ENCODE measurements at regions not wholly inside any gene's neighbourhood (a gene's known extent, or its start where the extent isn't known, plus 50 kb on each side); places are given as distances from the start of the nearest gene placed in this dataset.
A peak's percentile ranks its signal among the peaks of the same experiment; 100 is the strongest.
"Not testable (repeated sequence)": the region's sequence is repeated elsewhere in the genome, so short reads cannot be mapped to it uniquely, and the experiment has no call there.

GRCh38 chrX:102784550-102784949 lies 64.0 kb downstream of the GPRASP3 start:
- DNase-seq (ENCODE audit: low spot score) = no peak

- DNase-seq (ENCODE audit: low spot score) = no peak
These were observed 66.7 kb downstream of the GPRASP3 start for GRCh38 chrX:102787283-102787682.

GRCh38 chrX:102808336-102808735 lies 87.8 kb downstream of the GPRASP3 start:
- no peak for DNase-seq (ENCODE audit: low spot score)

GRCh38 chrX:102818269-102818668 lies 97.7 kb downstream of the GPRASP3 start:
- DNase-seq (ENCODE audit: low spot score) = not testable (repeated sequence)

GRCh38 chrX:102832661-102833060 lies 104.4 kb upstream of the RAB40AL start:
- DNase-seq (ENCODE audit: low spot score) = peak; percentile 29

GRCh38 chrX:102833136-102833535 lies 103.9 kb upstream of the RAB40AL start:
- DNase-seq (ENCODE audit: low spot score) = peak; percentile 1

GRCh38 chrX:102835504-102836146 lies 101.4 kb upstream of the RAB40AL start:
- no peak for DNase-seq (ENCODE audit: low spot score)

- no peak for DNase-seq (ENCODE audit: low spot score)
These were observed 99.2 kb upstream of the RAB40AL start for GRCh38 chrX:102837847-102838246.

- DNase-seq (ENCODE audit: low spot score) = peak; percentile 1
These were observed 96.0 kb upstream of the RAB40AL start for GRCh38 chrX:102840871-102841705.

- no peak for DNase-seq (ENCODE audit: low spot score)
These were observed 95.4 kb upstream of the RAB40AL start for GRCh38 chrX:102841706-102842003.

GRCh38 chrX:102845020-102845419 lies 92.1 kb upstream of the RAB40AL start:
- DNase-seq (ENCODE audit: low spot score) = no peak

GRCh38 chrX:102846544-102847236 lies 90.4 kb upstream of the RAB40AL start:
- DNase-seq (ENCODE audit: low spot score) = no peak

- DNase-seq (ENCODE audit: low spot score) = no peak
These were observed 89.7 kb upstream of the RAB40AL start for GRCh38 chrX:102847362-102847761.

- DNase-seq (ENCODE audit: low spot score) = no peak
These were observed 87.7 kb upstream of the RAB40AL start for GRCh38 chrX:102849396-102849795.

- DNase-seq (ENCODE audit: low spot score) = not testable (repeated sequence)
These were observed 78.1 kb upstream of the RAB40AL start for GRCh38 chrX:102858826-102859549.

GRCh38 chrX:102859550-102859871 lies 77.6 kb upstream of the RAB40AL start:
- DNase-seq (ENCODE audit: low spot score) = no peak

GRCh38 chrX:102860235-102860634 lies 76.8 kb upstream of the RAB40AL start:
- no peak for DNase-seq (ENCODE audit: low spot score)

GRCh38 chrX:102863735-102864134 lies 73.3 kb upstream of the RAB40AL start:
- peak; percentile 41 for DNase-seq (ENCODE audit: low spot score)

- DNase-seq (ENCODE audit: low spot score) = no peak
These were observed 70.0 kb upstream of the RAB40AL start for GRCh38 chrX:102866981-102867656.

GRCh38 chrX:102883491-102883890 lies 53.6 kb upstream of the RAB40AL start:
- DNase-seq (ENCODE audit: low spot score) = no peak
